ENCODE measurements at regions not wholly inside any gene's neighbourhood (a gene's known extent, or its start where the extent isn't known, plus 50 kb on each side); places are given as distances from the start of the nearest gene placed in this dataset.

GRCh38 chr2:34853646-34854045 lies 1254.5 kb upstream of the FAM98A start:
- H3K36me3 ChIP-seq = no peaks in the 10 kb centered on the region
- DNase-seq (ENCODE audit: low spot score) = no peak
- no peaks in the 10 kb centered on the region for H3K4me1 ChIP-seq (replicated peaks)
- H3K27me3 ChIP-seq (replicated peaks; ENCODE audit: insufficient read depth) = no peaks in the 10 kb centered on the region
- no peak for TF ChIP-seq POLR2AphosphoS5 (IDR thresholded peaks at IDR 0.05)
- no peak for TF ChIP-seq POLR2A (IDR thresholded peaks at IDR 0.05)
- no peak for TF ChIP-seq CTCF (IDR thresholded peaks at IDR 0.05)
- H3K9me3 ChIP-seq = no peaks in the 10 kb centered on the region
- no peak overlapping the region for H3K4me3 ChIP-seq
- no peak overlapping the region for H3K27ac ChIP-seq
- 89% methylated on average over 5 of the region's 5 CpGs for WGBS
- intact Hi-C loops (cut with DNase I) = no loop called here

GRCh38 chr2:34851804-34852203 lies 1252.7 kb upstream of the FAM98A start:
- Histone ChIP-seq H3K9me3 (no peaks in the 10 kb centered on the region), H3K4me1 (replicated peaks) (no peaks in the 10 kb centered on the region), H3K4me3 (no peak overlapping the region), H3K27me3 (replicated peaks; ENCODE audit: insufficient read depth) (no peaks in the 10 kb centered on the region), H3K27ac (no peak overlapping the region), H3K36me3 (no peaks in the 10 kb centered on the region)
- DNase-seq (ENCODE audit: low spot score) = no peak
- intact Hi-C loops (cut with DNase I) = no loop called here
- TF ChIP-seq CTCF (IDR thresholded peaks at IDR 0.05) = no peak
- no peak for TF ChIP-seq POLR2AphosphoS5 (IDR thresholded peaks at IDR 0.05)
- no peak for TF ChIP-seq POLR2A (IDR thresholded peaks at IDR 0.05)
- WGBS = 74% methylated on average over 2 of the region's 2 CpGs

GRCh38 chr2:34849827-34850226 lies 1250.7 kb upstream of the FAM98A start:
- no peaks in the 10 kb centered on the region for H3K4me1 ChIP-seq (replicated peaks)
- no peak overlapping the region for H3K4me3 ChIP-seq
- no peak for TF ChIP-seq POLR2A (IDR thresholded peaks at IDR 0.05)
- no peak for TF ChIP-seq POLR2AphosphoS5 (IDR thresholded peaks at IDR 0.05)
- TF ChIP-seq CTCF (IDR thresholded peaks at IDR 0.05) = no peak
- DNase-seq (ENCODE audit: low spot score) = no peak
- no peak overlapping the region for H3K27ac ChIP-seq
- no peaks in the 10 kb centered on the region for H3K27me3 ChIP-seq (replicated peaks; ENCODE audit: insufficient read depth)
- intact Hi-C loops (cut with DNase I) = no loop called here
- 89% methylated on average over 3 of the region's 3 CpGs for WGBS
- H3K9me3 ChIP-seq = no peaks in the 10 kb centered on the region
- H3K36me3 ChIP-seq = no peaks in the 10 kb centered on the region

- 78% methylated on average over 3 of the region's 3 CpGs for WGBS
Measured at GRCh38 chr2:34848691-34849090, 1249.6 kb upstream of the FAM98A start.

More at GRCh38 chr2:34848691-34849090, 1249.6 kb upstream of the FAM98A start:
- Histone ChIP-seq H3K4me3 (no peak overlapping the region), H3K9me3 (no peaks in the 10 kb centered on the region), H3K27me3 (replicated peaks; ENCODE audit: insufficient read depth) (no peaks in the 10 kb centered on the region), H3K27ac (no peak overlapping the region), H3K36me3 (no peaks in the 10 kb centered on the region), H3K4me1 (replicated peaks) (no peaks in the 10 kb centered on the region)
- TF ChIP-seq POLR2AphosphoS5 (IDR thresholded peaks at IDR 0.05) = no peak
- TF ChIP-seq POLR2A (IDR thresholded peaks at IDR 0.05) = no peak
- no peak for TF ChIP-seq CTCF (IDR thresholded peaks at IDR 0.05)
- DNase-seq (ENCODE audit: low spot score) = no peak
- intact Hi-C loops (cut with DNase I) = no loop called here

All from prostate gland (tissue), 2 donors.